Liver (tissue), 8 donors: ENCODE measurements at regions not wholly inside any gene's neighbourhood (a gene's known extent, or its start where the extent isn't known, plus 50 kb on each side); places are given as distances from the start of the nearest gene placed in this dataset.
"Not testable (repeated sequence)": the region's sequence is repeated elsewhere in the genome, so short reads cannot be mapped to it uniquely, and the experiment has no call there.

Experiments
- DNase-seq: peaks from one replicate; pipeline ENCODE4 v3.0.0-alpha.2; 2017; ENCODE audit warnings: low spot score
- H3K27ac ChIP-seq, 2 donors: one replicate each; pipeline ENCODE4 v1.7.0; 2013; ENCODE audit warnings: inconsistent platforms in 2 of 2, low read length in 2 of 2, control low read depth in 1 of 2, low read depth in 1 of 2, mild to moderate bottlenecking in 1 of 2
- H3K27me3 ChIP-seq, 4 donors: one replicate each; pipeline versions ENCODE4 v1.6.1 to v1.7.0; 2013; ENCODE audit warnings: low read length in 3 of 4, inconsistent platforms in 1 of 4, mild to moderate bottlenecking in 1 of 4, moderate library complexity in 1 of 4; ENCODE audit not compliant: control insufficient read depth in 4 of 4, insufficient read depth in 4 of 4
- H3K36me3 ChIP-seq, 4 donors: one replicate each; pipeline versions ENCODE4 v1.6.1 to v1.7.0; 2013; ENCODE audit warnings: low read length in 3 of 4, mild to moderate bottlenecking in 3 of 4, low read depth in 1 of 4, moderate library complexity in 1 of 4; ENCODE audit not compliant: control insufficient read depth in 4 of 4, insufficient read depth in 3 of 4
- H3K4me1 ChIP-seq, 4 donors: one replicate each; pipeline versions ENCODE4 v1.6.1 to v1.7.0; 2013; ENCODE audit warnings: low read length in 3 of 4, mild to moderate bottlenecking in 3 of 4, moderate library complexity in 1 of 4; ENCODE audit not compliant: control insufficient read depth in 4 of 4, insufficient read depth in 4 of 4
- H3K4me3 ChIP-seq, 3 donors: one replicate each; pipeline versions ENCODE4 v1.6.1 to v1.7.0; 2013; ENCODE audit warnings: low read length in 3 of 3, control low read depth in 1 of 3, low read depth in 1 of 3, mild to moderate bottlenecking in 1 of 3
- H3K9ac ChIP-seq, 2 donors: one replicate each; pipeline ENCODE4 v1.7.0; 2013; ENCODE audit warnings: low read length in 2 of 2, mild to moderate bottlenecking in 2 of 2, moderate library complexity in 2 of 2, control low read depth in 1 of 2, low read depth in 1 of 2
- H3K9me3 ChIP-seq, 4 donors: one replicate each; pipeline versions ENCODE4 v1.6.1 to v1.7.0; 2013; ENCODE audit warnings: low read length in 3 of 4; ENCODE audit not compliant: control insufficient read depth in 4 of 4
- ATF3 ChIP-seq: IDR thresholded peaks from 2 replicates; pipeline ENCODE4 v1.6.1; 2016; ENCODE audit warnings: antibody characterized with exemption
- CTCF ChIP-seq: fragments of 150-350 bp; IDR thresholded peaks from 2 replicates; pipeline ENCODE4 v1.5.1; 2017; ENCODE audit warnings: improper control_type of control experiment, low read depth, low read length; ENCODE audit not compliant: missing input control
- EGR1 ChIP-seq, 2 donors: IDR thresholded peaks; 2 replicates each; pipeline ENCODE4 v1.6.1; 2016 to 2018; ENCODE audit warnings: antibody characterized with exemption in 2 of 2, low read depth in 2 of 2
- FOXA1 ChIP-seq: IDR thresholded peaks from 2 replicates; pipeline ENCODE4 v1.6.1; 2016; ENCODE audit warnings: antibody characterized with exemption
- FOXA2 ChIP-seq: IDR thresholded peaks from 2 replicates; pipeline ENCODE4 v1.6.1; 2016; ENCODE audit warnings: antibody characterized with exemption
- GABPA ChIP-seq, 2 donors: IDR thresholded peaks in 1 of 2; conservative IDR thresholded peaks in 1 of 2; 2 replicates each; pipeline ENCODE4 v1.6.1; 2016; ENCODE audit warnings: antibody characterized with exemption in 2 of 2, mild to moderate bottlenecking in 1 of 2, moderate library complexity in 1 of 2
- HNF4A ChIP-seq, 2 donors: conservative IDR thresholded peaks; 2 replicates each; pipeline ENCODE4 v1.6.1; 2016; ENCODE audit warnings: antibody characterized with exemption in 2 of 2, mild to moderate bottlenecking in 2 of 2
- HNF4G ChIP-seq: IDR thresholded peaks from 2 replicates; pipeline ENCODE4 v1.6.1; 2016; ENCODE audit warnings: antibody characterized with exemption
- JUND ChIP-seq, 2 donors: IDR thresholded peaks; 2 replicates each; pipeline ENCODE4 v1.6.1; 2016; ENCODE audit warnings: antibody characterized with exemption in 2 of 2
- MAX ChIP-seq: IDR thresholded peaks from 2 replicates; pipeline ENCODE4 v1.6.1; 2016; ENCODE audit warnings: antibody characterized with exemption
- NR2F2 ChIP-seq: IDR thresholded peaks from 2 replicates; pipeline ENCODE4 v1.6.1; 2016; ENCODE audit warnings: antibody characterized with exemption
- RAD21 ChIP-seq, 2 donors: IDR thresholded peaks; 2 replicates each; pipeline ENCODE4 v1.6.1; 2016; ENCODE audit warnings: antibody characterized with exemption in 2 of 2, mild to moderate bottlenecking in 2 of 2
- REST ChIP-seq: IDR thresholded peaks from 2 replicates; pipeline ENCODE4 v1.6.1; 2016; ENCODE audit warnings: antibody characterized with exemption, mild to moderate bottlenecking
- RXRA ChIP-seq, 2 donors: IDR thresholded peaks; 2 replicates each; pipeline ENCODE4 v1.6.1; 2017 to 2018; ENCODE audit warnings: antibody characterized with exemption in 2 of 2, mild to moderate bottlenecking in 1 of 2
- SP1 ChIP-seq: IDR thresholded peaks from 2 replicates; pipeline ENCODE4 v1.6.1; 2018; ENCODE audit warnings: antibody characterized with exemption, mild to moderate bottlenecking
- TAF1 ChIP-seq: conservative IDR thresholded peaks from 2 replicates; pipeline ENCODE4 v1.6.1; 2016; ENCODE audit warnings: antibody characterized with exemption, mild to moderate bottlenecking
- YY1 ChIP-seq: IDR thresholded peaks from 2 replicates; pipeline ENCODE4 v1.6.1; 2016; ENCODE audit warnings: antibody characterized with exemption, mild to moderate bottlenecking
- ZBTB33 ChIP-seq: IDR thresholded peaks from 2 replicates; pipeline ENCODE4 v1.6.1; 2016; ENCODE audit warnings: antibody characterized with exemption
- WGBS: extraction: QIAGEN DNeasy Blood & Tissue Kit; methylation state at CpG from one replicate; pipeline ENCODE4 v1.1.7; 2013; 5-methylcytosine and 5-hydroxymethylcytosine counted together
- donor health status: healthy.
- donor health status: healthy.
- donor health status: healthy.
- donor health status: healthy.
- donor health status: healthy.

GRCh38 chr5:18534119-18534518, 899.9 kb downstream of the TAF11L14 start:
- H3K4me1 ChIP-seq, result no peaks in the 10 kb centered on the region
- WGBS, result 78% methylated on average over 3 of the region's 3 CpGs
- no peak for DNase-seq
- no peak overlapping the region for H3K9ac ChIP-seq
- no peaks in the 10 kb centered on the region for H3K36me3 ChIP-seq
- H3K27ac ChIP-seq, result no peak overlapping the region
- TF ChIP-seq EGR1 (IDR thresholded peaks at IDR 0.05; ENCODE audit: low read depth in 2 of 2) (no peak), MAX (no peak), FOXA2 (no peak), HNF4A (conservative IDR thresholded peaks at IDR 0.05) (no peak), SP1 (no peak), HNF4G (no peak), YY1 (no peak), RXRA (IDR thresholded peaks at IDR 0.05) (no peak), ATF3 (no peak), NR2F2 (no peak), JUND (IDR thresholded peaks at IDR 0.05) (no peak), CTCF (no peak), ZBTB33 (no peak), FOXA1 (no peak), RAD21 (IDR thresholded peaks at IDR 0.05) (no peak), TAF1 (no peak), GABPA (IDR thresholded peaks at IDR 0.05 in 1 of 2, conservative IDR thresholded peaks at IDR 0.05 in 1 of 2) (no peak), REST (no peak)
- no peaks in the 10 kb centered on the region for H3K27me3 ChIP-seq
- no peak overlapping the region for H3K4me3 ChIP-seq
- no peaks in the 10 kb centered on the region for H3K9me3 ChIP-seq

GRCh38 chr5:18535753-18536152, 901.5 kb downstream of the TAF11L14 start:
- WGBS, result 81% methylated on average over 7 of the region's 7 CpGs
- H3K9ac ChIP-seq, H3K4me3 ChIP-seq, H3K4me1 ChIP-seq, DNase-seq, H3K36me3 ChIP-seq, H3K27me3 ChIP-seq, H3K9me3 ChIP-seq, H3K27ac ChIP-seq: not testable (repeated sequence)
